Stimulated activated CD8-positive, alpha-beta memory T cell treated with anti-CD3 and anti-CD28 coated beads, Interleukin-12 subunit alpha, Interleukin-12 subunit beta, amount 100 ng/mL, for 1 hour (primary cell): ENCODE measurements at regions not wholly inside any gene's neighbourhood (a gene's known extent, or its start where the extent isn't known, plus 50 kb on each side); places are given as distances from the start of the nearest gene placed in this dataset.
A peak's percentile ranks its signal among the peaks of the same experiment; 100 is the strongest.
"Not testable (repeated sequence)": the region's sequence is repeated elsewhere in the genome, so short reads cannot be mapped to it uniquely, and the experiment has no call there.

Experiments
- DNase-seq: peaks from one replicate; pipeline ENCODE4 v3.0.0-alpha.2; 2020; ENCODE audit warnings: low read depth

DNA sequence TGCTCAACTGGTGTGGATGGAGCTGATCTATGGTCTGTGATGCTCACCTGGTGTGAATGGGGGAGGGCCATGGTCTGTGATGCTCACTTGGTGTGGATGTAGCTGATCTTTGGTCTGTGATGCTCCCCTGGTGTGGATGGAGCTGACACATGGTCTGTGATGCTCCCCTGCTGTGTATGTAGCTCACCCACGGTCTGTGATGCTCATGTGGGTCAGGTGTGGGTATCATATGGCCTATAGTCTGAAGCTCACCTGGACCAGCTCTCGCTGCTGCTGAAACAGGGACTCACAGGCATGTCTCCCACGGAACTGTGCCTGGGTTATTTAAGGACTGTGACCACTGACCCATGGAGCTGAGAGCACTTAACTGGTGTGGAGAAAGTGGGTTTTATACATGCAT is 109.7 kb downstream of the CRLF2 start:
- no peak for DNase-seq

DNA sequence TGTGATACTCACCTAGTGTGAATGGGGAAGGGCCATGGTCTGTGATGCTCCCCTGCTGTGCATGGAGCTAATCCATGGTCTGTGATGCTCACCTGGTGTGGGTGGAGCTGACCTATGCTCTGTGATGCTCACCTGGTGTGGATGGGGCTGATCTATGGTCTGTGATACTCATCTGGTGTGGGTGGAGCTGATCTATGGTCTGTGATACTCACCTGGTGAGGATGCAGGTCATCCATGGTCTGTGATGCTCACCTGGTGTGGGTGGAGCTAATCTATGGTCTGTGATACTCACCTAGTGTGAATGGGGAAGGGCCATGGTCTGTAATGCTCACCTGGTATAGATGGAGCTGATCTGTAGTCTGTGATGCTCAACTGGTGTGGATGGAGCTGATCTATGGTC is 110.2 kb downstream of the CRLF2 start:
- not testable (repeated sequence) for DNase-seq

DNA sequence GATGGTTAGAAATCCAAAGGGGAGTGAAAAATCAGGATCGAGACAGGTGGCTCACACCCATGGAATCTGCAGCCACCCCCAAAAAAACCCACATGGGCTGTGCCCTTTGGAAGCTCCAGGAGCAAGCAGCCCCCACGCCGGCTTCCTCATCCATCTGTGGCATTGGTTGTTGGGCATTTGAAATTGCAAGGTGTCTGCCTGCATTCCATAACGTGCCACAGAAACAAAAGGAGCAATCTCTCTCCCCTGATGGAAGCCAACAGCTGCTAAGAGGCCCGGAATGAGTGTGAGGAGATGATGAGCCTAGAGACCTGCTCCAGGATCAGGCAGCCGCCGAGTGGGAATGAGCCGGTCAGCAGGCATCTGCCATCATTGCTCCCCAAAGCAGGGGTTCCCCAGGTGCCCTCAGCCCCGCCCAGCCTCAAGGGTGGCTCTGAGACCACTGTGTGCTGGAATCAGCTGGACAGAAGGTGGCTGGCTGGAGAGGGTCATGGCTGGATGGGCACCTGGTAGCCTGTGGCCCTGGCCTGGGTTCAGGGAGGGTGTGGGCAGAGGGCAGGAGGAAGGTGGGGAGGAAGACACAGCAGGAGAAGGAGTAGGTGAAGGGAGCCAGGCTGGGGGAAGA is 113.2 kb downstream of the CRLF2 start:
- DNase-seq, result no peak

DNA sequence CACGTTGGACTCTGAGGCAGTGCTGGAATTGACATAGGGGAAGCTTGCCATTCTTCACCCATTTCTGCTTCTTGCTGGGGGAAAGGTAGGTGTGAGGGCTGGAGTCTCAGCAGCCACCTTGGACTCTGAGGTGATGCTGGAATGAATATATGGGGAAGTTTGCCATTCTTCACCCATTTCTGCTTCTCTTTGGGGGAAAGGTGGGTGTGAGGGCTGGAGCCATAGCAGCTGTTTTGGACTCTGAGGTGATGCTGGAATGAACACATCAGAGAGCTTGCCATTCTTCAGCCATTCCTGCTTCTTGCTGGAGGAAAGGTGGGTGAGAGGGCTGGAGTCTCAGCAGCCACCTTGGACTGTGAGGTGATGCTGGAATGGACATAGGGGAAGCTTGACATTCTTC is 115.1 kb downstream of the CRLF2 start:
- DNase-seq, result no peak

DNA sequence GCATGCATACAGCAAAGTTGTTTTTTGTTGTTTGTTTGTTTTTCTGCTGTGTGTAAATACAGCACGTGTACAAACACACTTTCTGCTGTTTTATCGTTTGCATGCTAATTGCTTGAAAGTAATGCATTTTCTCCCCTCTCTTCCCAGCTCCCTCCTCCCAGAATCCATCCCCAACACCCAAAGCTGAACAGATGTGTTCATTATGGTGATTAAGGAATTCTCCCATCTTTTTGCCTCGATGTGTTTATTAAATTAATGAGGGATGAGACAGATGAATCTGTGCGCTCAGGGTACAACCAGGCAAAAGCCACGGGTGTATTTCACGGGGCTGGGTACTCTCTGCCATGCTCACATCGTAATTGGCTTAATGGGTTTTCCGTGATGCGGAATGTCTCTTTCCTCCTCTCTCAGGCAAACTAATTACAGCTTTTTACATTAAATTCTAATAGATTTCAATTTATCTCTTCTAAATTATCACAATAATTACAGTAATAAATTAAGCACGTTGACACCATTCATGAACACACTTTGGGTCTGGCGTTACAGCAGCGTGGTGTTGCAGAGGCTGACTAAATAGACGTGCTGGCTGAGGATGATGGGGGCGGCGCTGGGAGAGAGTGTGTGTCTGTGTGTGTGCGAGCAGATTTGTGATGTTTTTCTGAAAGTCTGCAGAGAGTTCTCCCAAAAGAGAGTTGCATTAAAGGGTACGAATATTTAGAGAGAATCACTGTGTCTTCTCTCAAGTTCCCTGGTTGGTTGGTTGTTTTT is 117.7 kb downstream of the CRLF2 start:
- no peak for DNase-seq

DNA sequence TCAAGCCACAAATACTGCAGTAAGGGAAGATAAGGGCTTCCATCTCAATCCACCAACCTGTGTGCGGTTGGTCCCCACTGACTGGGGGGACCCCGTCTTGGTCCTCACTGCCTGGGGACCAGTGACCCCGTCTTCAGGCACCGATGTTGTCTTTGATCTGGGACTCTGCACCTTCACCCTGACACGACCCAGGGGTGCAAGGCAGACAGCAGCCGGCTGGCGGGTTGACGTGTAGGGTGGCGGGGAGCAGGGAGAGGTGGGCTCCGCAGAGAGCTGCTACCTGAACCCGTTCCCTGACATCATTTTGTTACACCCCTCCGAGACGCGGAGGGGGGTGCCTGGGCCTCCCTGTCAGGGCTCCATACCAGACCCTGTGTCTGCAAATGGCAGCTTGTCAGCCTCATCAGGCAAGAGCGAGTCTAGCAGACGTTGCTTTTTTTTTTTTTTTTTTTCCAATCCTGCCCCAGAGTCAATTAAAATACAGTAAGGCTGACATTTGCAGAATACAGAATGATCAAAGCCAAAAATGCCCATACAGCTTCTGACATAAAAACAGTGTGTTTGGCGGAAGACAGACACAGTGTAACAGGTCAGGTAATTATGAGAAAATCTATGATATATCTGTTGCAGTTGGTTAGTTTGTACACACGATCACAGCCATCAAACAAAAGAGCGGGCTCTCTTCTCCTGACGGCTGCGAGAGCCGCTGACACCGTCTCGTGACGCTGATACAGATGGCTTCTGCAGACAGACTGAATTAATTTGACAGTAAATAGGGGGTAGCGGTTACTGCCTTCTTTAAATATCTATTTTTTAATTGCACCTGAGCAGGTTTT is 118.6 kb downstream of the CRLF2 start:
- DNase-seq, result no peak

DNA sequence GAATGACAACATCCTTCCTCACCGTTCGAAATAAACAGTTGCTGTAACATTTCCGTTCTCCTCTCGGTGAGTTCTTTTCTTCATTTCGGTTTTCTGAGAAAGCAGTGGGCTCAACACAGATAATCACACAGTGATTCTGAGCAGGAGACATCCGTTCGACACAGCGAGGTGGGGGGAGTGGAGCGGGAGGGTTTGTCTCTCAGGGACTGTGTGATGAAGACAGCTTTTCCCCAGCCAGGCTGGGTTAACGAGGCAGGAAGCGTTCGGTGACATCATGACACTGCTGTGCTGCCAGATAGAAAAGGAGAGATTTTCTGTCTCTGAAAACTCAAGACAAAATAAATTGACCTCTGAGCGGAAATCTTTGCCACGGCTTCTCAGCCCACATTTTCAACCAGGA is 119.3 kb downstream of the CRLF2 start:
- peak; percentile 4 for DNase-seq

DNA sequence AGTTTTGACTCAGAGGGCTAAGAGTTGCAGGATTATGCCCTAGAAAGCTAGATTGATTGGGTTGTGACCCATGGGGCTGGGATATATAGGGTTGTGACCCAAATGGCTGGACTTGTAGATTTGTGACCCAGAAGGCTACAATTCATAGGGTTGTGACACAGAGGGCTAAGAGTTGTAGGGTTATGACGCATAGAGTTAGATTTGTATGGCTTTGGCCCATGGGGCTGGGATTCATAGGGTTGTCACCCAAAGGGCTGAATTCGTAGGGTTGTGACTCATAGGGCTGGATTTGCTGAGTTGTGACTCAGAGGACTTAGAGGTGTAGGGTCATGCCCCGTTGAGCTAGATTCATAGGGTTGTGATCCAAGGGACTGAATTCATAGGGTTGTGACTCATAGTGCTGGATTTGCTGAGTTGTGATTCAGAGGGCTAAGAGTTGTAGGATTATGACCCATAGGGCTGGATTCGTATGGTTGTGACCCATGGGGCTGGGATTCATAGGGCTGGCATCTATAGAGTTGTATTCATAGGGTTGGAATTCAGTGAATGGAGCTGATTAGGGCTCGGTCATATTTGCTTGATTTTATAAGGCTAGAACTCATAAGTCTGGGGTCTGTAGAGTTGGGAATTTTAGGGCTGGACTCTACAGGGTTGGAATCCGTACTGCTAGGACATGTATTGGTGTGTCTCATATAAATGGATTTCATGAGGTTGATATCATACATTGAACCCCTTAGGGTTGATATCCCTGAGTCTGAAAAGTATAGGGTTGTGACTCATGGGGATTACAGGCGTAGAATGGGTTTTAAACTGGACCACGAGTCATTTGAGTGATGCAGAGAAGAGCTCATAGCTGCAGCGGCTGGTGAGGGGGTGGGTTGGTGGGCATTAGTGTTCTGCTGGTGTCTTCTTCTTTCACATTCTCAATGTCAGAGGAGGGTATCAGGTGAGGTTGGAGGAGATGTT is 125.7 kb downstream of the CRLF2 start:
- DNase-seq, result no peak

DNA sequence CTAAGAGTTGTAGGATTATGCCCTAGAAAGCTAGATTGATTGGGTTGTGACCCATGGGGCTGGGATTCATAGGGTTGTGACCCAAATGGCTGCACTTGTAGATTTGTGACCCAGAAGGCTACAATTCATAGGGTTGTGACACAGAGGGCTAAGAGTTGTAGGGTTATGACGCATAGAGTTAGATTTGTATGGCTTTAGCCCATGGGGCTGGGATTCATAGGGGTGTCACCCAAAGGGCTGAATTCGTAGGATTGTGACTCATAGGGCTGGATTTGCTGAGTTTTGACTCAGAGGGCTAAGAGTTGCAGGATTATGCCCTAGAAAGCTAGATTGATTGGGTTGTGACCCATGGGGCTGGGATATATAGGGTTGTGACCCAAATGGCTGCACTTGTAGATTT is 126.6 kb downstream of the CRLF2 start:
- not testable (repeated sequence) for DNase-seq

DNA sequence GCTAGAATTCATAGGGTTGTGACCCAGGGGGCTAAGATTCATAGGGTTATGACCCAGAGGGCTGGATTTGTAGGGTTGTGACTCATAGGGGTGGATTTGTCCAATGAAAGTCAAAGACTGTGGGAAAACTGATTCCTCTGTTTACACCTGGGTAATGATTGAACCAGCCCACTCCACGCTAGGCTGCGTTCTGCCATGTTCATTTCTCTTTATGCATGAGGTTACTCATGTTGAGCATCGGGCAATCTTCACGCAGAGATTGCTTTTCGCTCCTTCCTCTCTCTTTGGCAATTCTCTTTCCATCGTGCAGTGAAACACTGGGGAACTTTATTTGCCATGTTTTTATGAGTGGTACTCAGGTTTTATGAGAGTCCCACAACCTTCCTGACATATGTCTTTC is 127.8 kb downstream of the CRLF2 start:
- DNase-seq, result no peak

DNA sequence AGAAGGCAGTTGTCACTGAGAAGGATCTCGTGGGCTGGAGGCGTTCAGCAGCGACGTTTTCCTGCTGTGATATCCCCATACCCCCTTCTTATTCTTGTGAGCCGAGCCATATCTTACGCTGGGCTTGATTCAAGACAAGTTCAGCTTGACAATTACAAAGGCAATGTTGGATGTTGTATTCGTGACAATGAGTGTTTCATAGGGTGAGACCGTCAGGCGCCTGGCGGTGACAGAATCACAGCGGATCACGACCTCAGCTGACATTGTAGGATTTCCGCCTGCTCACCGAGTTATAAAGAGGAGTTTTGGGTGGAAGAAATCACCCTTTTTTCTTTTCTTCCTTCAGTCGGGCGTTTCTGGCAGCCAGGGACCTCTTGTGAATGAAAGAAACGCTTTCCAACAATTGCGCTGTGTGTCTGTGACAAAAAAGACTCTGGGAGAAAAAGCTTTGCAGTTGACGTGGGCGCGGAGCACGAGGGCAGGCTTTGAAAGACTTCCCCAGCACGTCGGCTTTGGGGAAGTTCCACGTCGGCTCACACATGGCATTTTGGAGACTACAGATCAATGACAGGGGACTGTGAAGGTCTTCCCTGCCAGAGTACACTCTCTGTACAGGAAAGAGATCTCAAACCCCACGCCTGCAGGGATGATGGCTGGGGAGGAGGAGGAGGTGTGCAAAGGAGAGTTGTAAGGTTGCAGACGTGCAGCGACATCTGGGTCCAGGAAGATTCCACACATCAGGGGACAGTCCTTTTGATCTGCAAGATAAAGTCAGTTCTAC is 135.4 kb downstream of the CRLF2 start:
- no peak for DNase-seq

DNA sequence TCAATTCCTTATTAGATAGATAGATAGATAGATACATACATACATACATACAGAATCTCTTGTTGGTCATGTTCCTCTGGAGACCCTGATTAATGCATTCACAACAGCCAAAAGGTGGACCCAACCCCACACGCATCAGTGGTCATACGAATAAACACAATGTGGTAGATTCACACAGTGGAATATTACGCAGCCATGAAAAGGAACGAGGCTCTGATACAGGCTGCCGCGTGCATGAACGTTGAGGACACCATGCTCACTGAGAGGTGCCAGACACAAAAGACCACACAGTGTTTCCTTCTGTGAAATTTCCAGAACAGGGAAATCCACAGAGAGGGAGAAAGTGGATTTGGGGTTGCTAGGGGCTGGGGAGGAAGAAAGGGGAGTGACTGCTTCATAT is 136.7 kb downstream of the CRLF2 start:
- no peak for DNase-seq

DNA sequence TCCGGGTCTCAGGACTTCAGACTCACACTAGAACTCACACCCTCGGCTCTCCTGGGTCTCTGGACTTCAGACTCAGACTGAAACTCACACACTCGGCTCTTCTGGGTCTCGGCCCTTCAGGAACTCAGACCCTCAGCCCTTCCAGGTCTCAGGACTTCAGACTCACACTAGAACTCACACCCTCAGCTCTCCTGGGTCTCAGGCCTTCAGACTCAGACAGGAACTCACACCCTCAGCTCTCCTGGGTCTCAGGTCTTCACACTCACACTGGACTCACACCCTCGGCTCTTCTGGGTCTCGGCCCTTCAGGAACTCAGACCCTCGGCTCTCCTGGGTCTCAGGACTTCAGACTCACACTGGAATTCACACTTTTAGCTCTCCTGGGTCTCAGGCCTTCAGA is 137.3 kb downstream of the CRLF2 start:
- no peak for DNase-seq

DNA sequence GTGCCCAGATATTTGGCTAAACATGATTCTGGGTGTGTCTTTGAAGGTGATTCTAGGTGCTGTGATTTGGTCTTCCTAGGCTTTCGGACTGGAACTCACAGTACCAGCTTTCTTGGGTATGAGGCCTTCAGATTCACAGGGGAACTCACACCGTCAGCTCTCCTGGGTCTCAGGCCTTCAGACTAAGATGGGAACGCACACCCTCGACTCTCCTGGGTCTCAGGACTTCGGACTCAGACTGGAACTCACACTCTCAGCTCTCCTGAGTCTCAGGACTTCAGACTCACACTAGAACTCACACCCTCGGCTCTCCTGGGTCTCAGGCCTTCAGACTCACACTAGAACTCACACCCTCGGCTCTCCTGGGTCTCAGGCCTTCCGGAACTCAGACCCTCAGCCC is 137.7 kb downstream of the CRLF2 start:
- no peak for DNase-seq

DNA sequence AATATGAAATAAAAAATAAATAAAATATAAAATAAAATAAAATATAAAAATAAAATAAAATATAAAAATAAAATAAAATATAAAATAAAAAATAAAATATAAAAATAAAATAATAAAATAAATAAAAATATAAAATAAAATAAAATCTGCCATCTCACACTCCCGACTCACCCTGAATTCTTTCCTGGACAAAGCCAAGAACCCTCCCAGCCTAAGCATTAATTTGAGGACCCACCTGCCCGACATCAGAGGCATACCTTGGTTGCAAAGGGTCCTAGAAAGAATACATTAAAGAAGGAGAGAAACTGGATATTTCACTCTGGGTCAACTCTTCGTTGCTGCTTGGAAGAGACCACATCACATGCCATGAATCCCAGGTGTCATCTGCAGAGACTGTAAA is 138.3 kb downstream of the CRLF2 start:
- no peak for DNase-seq

DNA sequence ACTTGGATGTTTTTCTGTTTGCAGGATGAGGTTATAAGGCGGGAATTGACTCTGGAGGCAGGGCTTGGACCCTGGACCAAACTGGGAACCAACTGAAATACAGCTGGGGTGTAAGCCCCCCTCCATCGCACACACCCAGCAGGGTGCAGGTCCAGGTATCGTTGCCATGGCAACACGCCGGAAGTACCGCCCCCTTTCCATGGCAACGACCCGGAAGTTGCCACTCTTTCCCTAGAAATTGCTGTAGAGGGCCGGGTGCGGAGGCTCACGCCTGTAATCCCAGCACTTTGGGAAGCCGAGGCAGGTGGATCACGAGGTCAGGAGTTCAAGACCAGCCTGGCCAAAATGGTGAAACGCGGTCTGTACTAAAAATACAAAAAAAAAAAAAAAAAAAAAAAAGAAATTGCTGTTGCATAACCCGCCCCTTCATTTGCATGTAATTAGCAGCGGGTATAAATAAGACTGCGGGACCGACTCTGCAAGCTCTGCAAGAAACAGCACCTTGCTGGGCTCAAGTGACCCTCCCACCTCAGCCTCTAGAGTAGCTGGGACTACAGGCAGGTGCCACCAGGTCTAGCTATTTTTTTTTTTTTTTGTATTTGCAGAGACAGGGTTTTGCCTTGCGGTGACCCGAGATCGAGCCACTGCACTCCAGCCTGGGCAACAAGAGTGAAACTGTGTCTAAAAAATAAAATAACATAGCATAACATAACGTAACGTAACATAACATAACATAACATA is 139.6 kb downstream of the CRLF2 start:
- DNase-seq, result no peak

DNA sequence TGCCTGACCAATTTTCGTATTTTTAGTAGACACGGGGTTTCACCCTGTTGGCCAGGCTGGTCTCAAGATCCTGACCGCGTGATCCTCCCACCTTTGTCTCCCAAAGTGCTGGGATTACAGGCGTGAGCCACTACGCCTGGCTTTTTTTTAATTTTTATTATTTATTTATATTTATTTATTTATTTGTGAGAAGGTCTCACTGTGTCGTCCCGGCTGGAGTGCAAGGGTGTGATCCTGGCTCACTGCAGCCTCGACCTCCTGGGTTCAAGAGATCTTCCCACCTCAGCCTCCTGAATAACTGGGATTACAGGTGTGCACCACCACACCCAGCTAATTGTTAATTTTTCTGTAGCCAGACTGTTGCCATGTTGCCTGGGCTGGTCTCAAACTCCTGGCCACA is 141.1 kb downstream of the CRLF2 start:
- no peak for DNase-seq

DNA sequence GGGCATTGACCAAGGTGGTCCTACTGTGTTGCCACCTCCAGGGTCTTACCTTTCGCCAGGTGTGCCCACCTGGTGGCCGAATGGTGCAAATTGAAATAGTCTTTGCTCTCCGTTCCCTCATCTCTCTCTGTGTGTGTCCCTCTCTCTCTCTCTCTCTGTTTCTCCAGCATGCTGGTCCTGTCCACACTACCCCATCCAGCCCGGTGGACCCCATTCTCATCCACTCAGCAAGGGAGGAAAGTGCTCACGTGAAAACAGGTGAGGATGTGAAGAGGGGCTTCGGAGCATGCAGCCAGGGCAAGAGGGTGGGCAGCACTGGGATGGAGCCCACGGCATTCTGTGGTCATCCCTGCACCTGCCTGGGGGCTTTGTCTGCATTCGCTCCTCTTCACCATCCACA is 150.1 kb downstream of the CRLF2 start:
- no peak for DNase-seq

DNA sequence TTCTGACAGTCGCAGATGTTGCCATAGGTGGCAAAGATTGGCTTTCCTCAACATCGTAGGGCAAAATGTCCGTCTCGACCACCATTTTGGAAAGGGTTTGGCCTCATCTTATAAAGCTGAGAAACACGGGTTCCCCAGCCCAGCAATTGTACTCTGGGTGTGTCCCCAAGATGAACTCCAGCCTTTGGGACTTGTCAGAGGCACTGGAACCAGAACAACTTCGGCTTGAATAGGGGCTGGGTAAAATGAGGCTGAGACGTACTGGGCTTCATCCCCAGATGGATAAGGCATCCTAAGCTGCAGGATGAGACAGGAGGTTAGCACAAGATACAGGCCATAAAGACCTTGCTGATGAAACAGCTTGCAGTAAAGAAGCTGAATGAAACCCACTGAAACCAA is 151.9 kb downstream of the CRLF2 start:
- no peak for DNase-seq
